Body of pancreas (tissue), 4 donors: ENCODE measurements at regions not wholly inside any gene's neighbourhood (a gene's known extent, or its start where the extent isn't known, plus 50 kb on each side); places are given as distances from the start of the nearest gene placed in this dataset.

Experiments
- CTCF ChIP-seq, 7 experiments: fragments of 450-650 bp in 4 of 7; fragments of 200-600 bp in 3 of 7; sonication (generic) in 3 of 7; IDR thresholded peaks; one replicate each; pipeline ENCODE4 v1.5.1; 2016 to 2019; ENCODE audit warnings: antibody characterized with exemption in 7 of 7
- POLR2A ChIP-seq, 3 donors: fragments of 450-650 bp; IDR thresholded peaks; one replicate each; pipeline ENCODE4 v1.6.1; 2016; ENCODE audit warnings: antibody characterized with exemption in 3 of 3, mild to moderate bottlenecking in 2 of 3

- TF ChIP-seq CTCF (IDR thresholded peaks at IDR 0.05) (no peak), POLR2A (IDR thresholded peaks at IDR 0.05) (no peak)
These were observed 463.3 kb upstream of the CELF4 start for GRCh38 chr18:38028946-38029345.
